ENCODE measurements at regions not wholly inside any gene's neighbourhood (a gene's known extent, or its start where the extent isn't known, plus 50 kb on each side); places are given as distances from the start of the nearest gene placed in this dataset.

- no peak for TF ChIP-seq CBX5 (IDR thresholded peaks at IDR 0.05; ENCODE audit: low read depth, low read length)
- TF ChIP-seq CTCF (IDR thresholded peaks at IDR 0.05; ENCODE audit: control extremely low read depth in 1 of 3, insufficient read depth in 1 of 3, low read depth in 1 of 3, low read length in 3 of 3), result no peak
- TF ChIP-seq EGR1 (IDR thresholded peaks at IDR 0.05; ENCODE audit: borderline replicate concordance, low read depth, low read length), result no peak
Observed at GRCh38 chr5:58019614-58020013, 440.3 kb downstream of the PLK2 start.

All from H1 (cell line).